Astrocyte of the spinal cord (primary cell): ENCODE measurements at regions not wholly inside any gene's neighbourhood (a gene's known extent, or its start where the extent isn't known, plus 50 kb on each side); places are given as distances from the start of the nearest gene placed in this dataset.

Source experiments
- DNase-seq: peaks from one replicate; pipeline ENCODE4 v3.0.0; 2011; ENCODE audit warnings: low read depth, low spot score
- H3K4me3 ChIP-seq: 2 replicates; pipeline ENCODE4 v1.5.1; 2011; ENCODE audit warnings: low read depth, mild to moderate bottlenecking, low read length, moderate library complexity
- CTCF ChIP-seq: IDR thresholded peaks from 2 replicates; pipeline ENCODE4 v1.5.1; 2012; ENCODE audit warnings: low read depth, mild to moderate bottlenecking, low read length, inconsistent platforms
- in situ Hi-C: cut with HindIII; loops from 2 replicates; pipeline ENCODE4 v1.10.0; 2017; ENCODE audit warnings: low sequenced_read_pairs

- in situ Hi-C loops: no loop called here
- no peak overlapping the region for H3K4me3 ChIP-seq
- no peak for TF ChIP-seq CTCF
- DNase-seq: no peak
Measured at GRCh38 chr18:22486667-22487066, 69.0 kb upstream of the CTAGE1 start.

GRCh38 chr18:22488554-22488953 lies 70.8 kb upstream of the CTAGE1 start:
- TF ChIP-seq CTCF: no peak
- H3K4me3 ChIP-seq: no peak overlapping the region
- in situ Hi-C loops: no loop called here
- no peak for DNase-seq

- in situ Hi-C loops: no loop called here
- no peak for DNase-seq
- TF ChIP-seq CTCF: no peak
- no peak overlapping the region for H3K4me3 ChIP-seq
Measured at GRCh38 chr18:22489704-22490103, 72.0 kb upstream of the CTAGE1 start.

GRCh38 chr18:22490429-22490846 lies 72.7 kb upstream of the CTAGE1 start:
- in situ Hi-C loops: no loop called here
- no peak for DNase-seq
- no peak overlapping the region for H3K4me3 ChIP-seq
- TF ChIP-seq CTCF: no peak

GRCh38 chr18:22493255-22493654 lies 75.5 kb upstream of the CTAGE1 start:
- TF ChIP-seq CTCF: no peak
- no peak for DNase-seq
- in situ Hi-C loops: no loop called here
- H3K4me3 ChIP-seq: no peak overlapping the region

GRCh38 chr18:22493940-22494339 lies 76.2 kb upstream of the CTAGE1 start:
- TF ChIP-seq CTCF: no peak
- DNase-seq: no peak
- H3K4me3 ChIP-seq: no peak overlapping the region
- in situ Hi-C loops: no loop called here

- peak; percentile 58 for DNase-seq
- in situ Hi-C loops: no loop called here
- no peak for TF ChIP-seq CTCF
- no peak overlapping the region for H3K4me3 ChIP-seq
Measured at GRCh38 chr18:22494771-22495170, 77.1 kb upstream of the CTAGE1 start.
